Mesothelial cell of epicardium (in vitro differentiated cells): ENCODE measurements at regions not wholly inside any gene's neighbourhood (a gene's known extent, or its start where the extent isn't known, plus 50 kb on each side); places are given as distances from the start of the nearest gene placed in this dataset.
A peak's percentile ranks its signal among the peaks of the same experiment; 100 is the strongest.

Experiments
- DNase-seq, 2 experiments: peaks; one replicate each; pipeline ENCODE4 v3.0.0; 2021; ENCODE audit warnings: low spot score in 2 of 2; ENCODE audit not compliant: unreplicated experiment in 2 of 2
- H3K27ac Mint-ChIP-seq: 2 replicates; pipeline ENCODE4 v1.8.0; 2021; ENCODE audit warnings: mixed read lengths
- H3K27me3 Mint-ChIP-seq: 2 replicates; pipeline ENCODE4 v1.8.0; 2021; ENCODE audit warnings: low read depth, mixed read lengths
- H3K36me3 Mint-ChIP-seq: 2 replicates; pipeline ENCODE4 v1.8.0; 2021; ENCODE audit warnings: mixed read lengths
- H3K4me1 Mint-ChIP-seq: 2 replicates; pipeline ENCODE4 v1.8.0; 2021; ENCODE audit warnings: mixed read lengths
- H3K4me3 Mint-ChIP-seq: 2 replicates; pipeline ENCODE4 v1.8.0; 2021; ENCODE audit warnings: mild to moderate bottlenecking, moderate library complexity, mixed read lengths
- H3K9me3 Mint-ChIP-seq: 2 replicates; pipeline ENCODE4 v1.8.0; 2021; ENCODE audit warnings: mixed read lengths
- TF ChIP-seq, protein P1 (sequence below): fragments of 200-600 bp; sonication (generic); IDR thresholded peaks from one replicate; pipeline ENCODE4 v1.5.0; 2021; ENCODE audit warnings: antibody characterized with exemption; ENCODE audit not compliant: unreplicated experiment

GRCh38 chr9:12955510-12956163, 180.8 kb downstream of the LURAP1L start:
- peak; percentile 21 to 43 for DNase-seq
- H3K9me3 Mint-ChIP-seq = peaks cover 23% of the 10 kb centered on the region
- H3K36me3 Mint-ChIP-seq = peaks cover 19% of the 10 kb centered on the region
- H3K27me3 Mint-ChIP-seq = no peaks in the 10 kb centered on the region
- peak overlapping the region; percentile 97 for H3K27ac Mint-ChIP-seq
- H3K4me3 Mint-ChIP-seq = no peak overlapping the region
- H3K4me1 Mint-ChIP-seq = peaks cover 12% of the 10 kb centered on the region
- TF ChIP-seq, protein P1, sequence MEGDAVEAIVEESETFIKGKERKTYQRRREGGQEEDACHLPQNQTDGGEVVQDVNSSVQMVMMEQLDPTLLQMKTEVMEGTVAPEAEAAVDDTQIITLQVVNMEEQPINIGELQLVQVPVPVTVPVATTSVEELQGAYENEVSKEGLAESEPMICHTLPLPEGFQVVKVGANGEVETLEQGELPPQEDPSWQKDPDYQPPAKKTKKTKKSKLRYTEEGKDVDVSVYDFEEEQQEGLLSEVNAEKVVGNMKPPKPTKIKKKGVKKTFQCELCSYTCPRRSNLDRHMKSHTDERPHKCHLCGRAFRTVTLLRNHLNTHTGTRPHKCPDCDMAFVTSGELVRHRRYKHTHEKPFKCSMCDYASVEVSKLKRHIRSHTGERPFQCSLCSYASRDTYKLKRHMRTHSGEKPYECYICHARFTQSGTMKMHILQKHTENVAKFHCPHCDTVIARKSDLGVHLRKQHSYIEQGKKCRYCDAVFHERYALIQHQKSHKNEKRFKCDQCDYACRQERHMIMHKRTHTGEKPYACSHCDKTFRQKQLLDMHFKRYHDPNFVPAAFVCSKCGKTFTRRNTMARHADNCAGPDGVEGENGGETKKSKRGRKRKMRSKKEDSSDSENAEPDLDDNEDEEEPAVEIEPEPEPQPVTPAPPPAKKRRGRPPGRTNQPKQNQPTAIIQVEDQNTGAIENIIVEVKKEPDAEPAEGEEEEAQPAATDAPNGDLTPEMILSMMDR = no peak

DNA sequence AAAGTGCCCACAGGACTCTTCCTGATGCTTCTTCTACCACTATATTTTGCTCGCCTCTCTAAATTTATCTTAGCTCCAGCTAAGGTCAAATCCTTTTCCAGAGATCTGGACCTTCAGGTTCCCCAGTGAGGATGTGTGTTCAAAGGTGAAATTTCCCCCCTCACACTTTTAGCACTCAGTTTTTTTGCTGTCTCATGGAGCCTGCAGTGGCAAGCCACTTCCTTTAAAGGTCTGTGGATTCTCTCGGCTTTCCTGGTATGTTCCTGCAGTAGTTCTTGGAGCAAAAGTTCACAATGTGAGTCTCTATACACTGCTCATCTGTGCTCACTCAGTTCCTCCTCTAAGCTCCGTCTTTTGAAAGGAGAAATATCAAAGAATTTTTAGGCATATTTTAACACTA, 181.4 kb downstream of the LURAP1L start:
- H3K27ac Mint-ChIP-seq = peak overlapping the region; percentile 97
- H3K27me3 Mint-ChIP-seq = no peaks in the 10 kb centered on the region
- no peak for DNase-seq
- peaks cover 23% of the 10 kb centered on the region for H3K9me3 Mint-ChIP-seq
- no peak overlapping the region for H3K4me3 Mint-ChIP-seq
- H3K4me1 Mint-ChIP-seq = peaks cover 12% of the 10 kb centered on the region
- H3K36me3 Mint-ChIP-seq = peaks cover 19% of the 10 kb centered on the region
- TF ChIP-seq, protein P1 = no peak

DNA sequence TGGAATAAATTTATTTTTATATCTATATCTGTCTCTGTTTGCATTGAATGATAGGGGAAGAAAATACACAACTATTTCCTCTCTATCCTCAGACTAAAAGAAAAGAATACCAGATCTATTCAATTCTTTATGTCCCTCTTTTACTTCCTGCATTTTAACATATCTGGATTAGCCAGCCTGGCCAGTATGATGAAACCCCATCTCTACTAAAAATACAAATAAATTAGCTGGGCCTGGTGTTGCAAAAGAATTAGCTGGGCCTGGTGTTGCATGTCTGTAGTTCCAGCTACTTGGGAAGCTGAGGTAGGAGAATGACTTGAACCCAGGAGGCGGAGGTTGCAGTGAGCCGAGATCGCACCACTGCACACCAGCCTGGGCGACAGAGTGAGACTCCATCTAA, 182.0 kb downstream of the LURAP1L start:
- peaks cover 19% of the 10 kb centered on the region for H3K36me3 Mint-ChIP-seq
- peaks cover 12% of the 10 kb centered on the region for H3K4me1 Mint-ChIP-seq
- peaks cover 23% of the 10 kb centered on the region for H3K9me3 Mint-ChIP-seq
- TF ChIP-seq, protein P1 = no peak
- no peaks in the 10 kb centered on the region for H3K27me3 Mint-ChIP-seq
- no peak overlapping the region for H3K4me3 Mint-ChIP-seq
- no peak overlapping the region for H3K27ac Mint-ChIP-seq
- no peak for DNase-seq

DNA sequence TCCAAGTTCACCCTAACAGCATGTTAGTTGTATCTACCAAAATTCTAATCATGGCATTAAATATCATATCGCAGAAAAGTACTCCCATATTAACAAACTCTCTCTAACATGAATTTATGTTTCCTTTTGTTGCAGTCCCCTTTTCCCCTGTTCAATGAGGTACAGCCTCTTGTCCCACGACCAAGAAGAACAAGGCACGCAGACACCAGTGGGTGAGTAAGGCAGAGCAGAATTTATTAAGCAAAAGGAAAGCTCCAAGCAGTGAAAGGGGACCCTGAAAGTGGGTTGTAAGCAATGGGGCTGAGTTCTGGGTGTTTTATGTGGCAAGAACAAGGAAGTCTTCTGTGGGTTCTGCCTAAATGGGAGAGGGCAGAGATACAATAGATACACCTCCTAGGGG, 183.5 kb downstream of the LURAP1L start:
- H3K36me3 Mint-ChIP-seq = peaks cover 19% of the 10 kb centered on the region
- no peak for DNase-seq
- H3K27me3 Mint-ChIP-seq = no peaks in the 10 kb centered on the region
- peaks cover 12% of the 10 kb centered on the region for H3K4me1 Mint-ChIP-seq
- no peak overlapping the region for H3K4me3 Mint-ChIP-seq
- TF ChIP-seq, protein P1 = no peak
- no peak overlapping the region for H3K27ac Mint-ChIP-seq
- H3K9me3 Mint-ChIP-seq = peaks cover 23% of the 10 kb centered on the region

DNA sequence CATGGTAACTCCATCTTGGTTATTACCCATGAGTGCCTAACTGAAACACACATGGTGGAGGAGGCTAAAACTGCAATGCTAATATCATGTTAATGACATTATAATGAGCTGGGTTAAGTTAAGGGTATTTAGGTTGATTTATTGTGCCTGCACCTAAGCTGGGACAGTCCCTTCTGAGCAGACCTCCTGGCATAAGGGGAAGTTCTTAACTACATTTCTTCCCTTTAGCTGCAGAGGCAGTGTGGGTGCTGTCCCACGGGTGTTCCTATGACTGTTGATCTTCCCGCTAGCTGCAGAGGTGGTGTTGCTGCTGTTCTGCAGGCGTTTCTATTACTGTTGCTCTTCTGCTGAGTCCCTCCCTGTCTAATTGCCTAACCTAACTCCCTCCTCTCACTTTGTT, 183.9 kb downstream of the LURAP1L start:
- TF ChIP-seq, protein P1 = no peak
- no peak for DNase-seq
- H3K4me3 Mint-ChIP-seq = no peak overlapping the region
- H3K9me3 Mint-ChIP-seq = peaks cover 23% of the 10 kb centered on the region
- no peak overlapping the region for H3K27ac Mint-ChIP-seq
- peaks cover 19% of the 10 kb centered on the region for H3K36me3 Mint-ChIP-seq
- peaks cover 13% of the 10 kb centered on the region for H3K4me1 Mint-ChIP-seq
- H3K27me3 Mint-ChIP-seq = no peaks in the 10 kb centered on the region
